Suprapubic skin (tissue), 4 donors: ENCODE measurements at regions not wholly inside any gene's neighbourhood (a gene's known extent, or its start where the extent isn't known, plus 50 kb on each side); places are given as distances from the start of the nearest gene placed in this dataset.

Source experiments
- DNase-seq, 2 donors: peaks; one replicate each; pipeline ENCODE4 v3.0.0-alpha.2; 2019; ENCODE audit warnings: low spot score in 2 of 2
- H3K27ac ChIP-seq: fragments of 200-600 bp; sonication (generic); one replicate; pipeline ENCODE4 v1.5.1; 2019
- H3K27me3 ChIP-seq: fragments of 200-600 bp; sonication (generic); one replicate; pipeline ENCODE4 v1.5.1; 2019
- H3K36me3 ChIP-seq: fragments of 200-600 bp; sonication (generic); one replicate; pipeline ENCODE4 v1.5.1; 2019
- H3K4me1 ChIP-seq: fragments of 200-600 bp; sonication (generic); one replicate; pipeline ENCODE4 v1.5.1; 2019
- H3K4me3 ChIP-seq: fragments of 200-600 bp; sonication (generic); one replicate; pipeline ENCODE4 v1.5.1; 2019; ENCODE audit warnings: mild to moderate bottlenecking
- H3K9me3 ChIP-seq: fragments of 200-600 bp; sonication (generic); one replicate; pipeline ENCODE4 v1.5.1; 2019
- EP300 ChIP-seq: sonication (generic); formaldehyde crosslinking; IDR thresholded peaks from one replicate; pipeline ENCODE4 v1.6.1; 2017; ENCODE audit warnings: antibody characterized with exemption
- POLR2A ChIP-seq, 2 donors: fragments of 450-650 bp; IDR thresholded peaks; one replicate each; pipeline ENCODE4 v1.6.1; 2017; ENCODE audit warnings: antibody characterized with exemption in 2 of 2, mild to moderate bottlenecking in 2 of 2, moderate library complexity in 2 of 2
- POLR2AphosphoS5 ChIP-seq, 3 donors: sonication (generic); formaldehyde crosslinking; IDR thresholded peaks; one replicate each; pipeline ENCODE4 v1.6.1; 2017; ENCODE audit warnings: antibody characterized with exemption in 3 of 3
- WGBS: methylation state at CpG from one replicate; pipeline ENCODE4 v1.1.5; 2018; 5-methylcytosine and 5-hydroxymethylcytosine counted together
- TF ChIP-seq, protein P1 (sequence below), 2 donors: fragments of 200-600 bp in 1 of 2; fragments of 450-650 bp in 1 of 2; sonication (generic) in 1 of 2; IDR thresholded peaks; one replicate each; pipeline ENCODE4 v1.5.1; 2016 to 2019; ENCODE audit warnings: antibody characterized with exemption in 2 of 2, mild to moderate bottlenecking in 1 of 2, moderate library complexity in 1 of 2

- DNase-seq, result no peak
- TF ChIP-seq EP300 (no peak), POLR2A (IDR thresholded peaks at IDR 0.05) (no peak), POLR2AphosphoS5 (IDR thresholded peaks at IDR 0.05) (no peak)
- TF ChIP-seq, protein P1, sequence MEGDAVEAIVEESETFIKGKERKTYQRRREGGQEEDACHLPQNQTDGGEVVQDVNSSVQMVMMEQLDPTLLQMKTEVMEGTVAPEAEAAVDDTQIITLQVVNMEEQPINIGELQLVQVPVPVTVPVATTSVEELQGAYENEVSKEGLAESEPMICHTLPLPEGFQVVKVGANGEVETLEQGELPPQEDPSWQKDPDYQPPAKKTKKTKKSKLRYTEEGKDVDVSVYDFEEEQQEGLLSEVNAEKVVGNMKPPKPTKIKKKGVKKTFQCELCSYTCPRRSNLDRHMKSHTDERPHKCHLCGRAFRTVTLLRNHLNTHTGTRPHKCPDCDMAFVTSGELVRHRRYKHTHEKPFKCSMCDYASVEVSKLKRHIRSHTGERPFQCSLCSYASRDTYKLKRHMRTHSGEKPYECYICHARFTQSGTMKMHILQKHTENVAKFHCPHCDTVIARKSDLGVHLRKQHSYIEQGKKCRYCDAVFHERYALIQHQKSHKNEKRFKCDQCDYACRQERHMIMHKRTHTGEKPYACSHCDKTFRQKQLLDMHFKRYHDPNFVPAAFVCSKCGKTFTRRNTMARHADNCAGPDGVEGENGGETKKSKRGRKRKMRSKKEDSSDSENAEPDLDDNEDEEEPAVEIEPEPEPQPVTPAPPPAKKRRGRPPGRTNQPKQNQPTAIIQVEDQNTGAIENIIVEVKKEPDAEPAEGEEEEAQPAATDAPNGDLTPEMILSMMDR (IDR thresholded peaks at IDR 0.05), result no peak
- Histone ChIP-seq H3K4me1 (no peaks in the 10 kb centered on the region), H3K9me3 (no peaks in the 10 kb centered on the region), H3K27me3 (no peaks in the 10 kb centered on the region), H3K36me3 (no peaks in the 10 kb centered on the region), H3K27ac (no peak overlapping the region), H3K4me3 (no peak overlapping the region)
- 83% methylated on average over 1 of the region's 1 CpG for WGBS
Observed at GRCh38 chr4:42824278-42824977, 68.1 kb upstream of the GRXCR1 start.

DNA sequence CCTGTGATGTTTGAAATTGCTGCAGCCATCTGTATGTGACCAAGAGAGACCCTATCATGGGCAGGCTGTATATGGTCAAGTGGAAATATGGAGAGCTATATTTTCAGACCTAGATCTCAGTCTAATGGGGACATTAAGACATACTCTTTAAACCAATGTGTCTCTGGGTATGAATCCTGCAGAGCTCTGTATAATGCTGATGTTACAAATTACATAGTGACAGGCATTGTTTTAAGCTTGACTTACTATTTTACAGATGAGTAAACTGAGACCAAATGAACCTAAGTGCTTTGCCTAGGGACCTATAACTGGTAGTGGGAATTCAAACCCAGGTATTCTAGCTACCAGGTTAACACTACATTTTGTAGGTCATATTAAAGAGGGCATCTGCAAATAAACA is 71.3 kb upstream of the GRXCR1 start:
- H3K27me3 ChIP-seq, result no peaks in the 10 kb centered on the region
- no peak overlapping the region for H3K4me3 ChIP-seq
- no peaks in the 10 kb centered on the region for H3K9me3 ChIP-seq
- H3K36me3 ChIP-seq, result no peaks in the 10 kb centered on the region
- DNase-seq, result no peak
- H3K4me1 ChIP-seq, result no peaks in the 10 kb centered on the region
- TF ChIP-seq POLR2AphosphoS5 (IDR thresholded peaks at IDR 0.05) (no peak), POLR2A (IDR thresholded peaks at IDR 0.05) (no peak), EP300 (no peak)
- TF ChIP-seq, protein P1 (IDR thresholded peaks at IDR 0.05), result no peak
- H3K27ac ChIP-seq, result no peak overlapping the region

- Histone ChIP-seq H3K9me3 (no peaks in the 10 kb centered on the region), H3K4me3 (no peak overlapping the region), H3K4me1 (no peaks in the 10 kb centered on the region), H3K36me3 (no peaks in the 10 kb centered on the region), H3K27ac (no peak overlapping the region), H3K27me3 (no peaks in the 10 kb centered on the region)
- no peak for DNase-seq
- 39% methylated on average over 2 of the region's 2 CpGs for WGBS
- no peak for TF ChIP-seq EP300
- TF ChIP-seq, protein P1 (IDR thresholded peaks at IDR 0.05), result no peak
- no peak for TF ChIP-seq POLR2A (IDR thresholded peaks at IDR 0.05)
- no peak for TF ChIP-seq POLR2AphosphoS5 (IDR thresholded peaks at IDR 0.05)
Observed at GRCh38 chr4:42819863-42820514, 72.5 kb upstream of the GRXCR1 start.

DNA sequence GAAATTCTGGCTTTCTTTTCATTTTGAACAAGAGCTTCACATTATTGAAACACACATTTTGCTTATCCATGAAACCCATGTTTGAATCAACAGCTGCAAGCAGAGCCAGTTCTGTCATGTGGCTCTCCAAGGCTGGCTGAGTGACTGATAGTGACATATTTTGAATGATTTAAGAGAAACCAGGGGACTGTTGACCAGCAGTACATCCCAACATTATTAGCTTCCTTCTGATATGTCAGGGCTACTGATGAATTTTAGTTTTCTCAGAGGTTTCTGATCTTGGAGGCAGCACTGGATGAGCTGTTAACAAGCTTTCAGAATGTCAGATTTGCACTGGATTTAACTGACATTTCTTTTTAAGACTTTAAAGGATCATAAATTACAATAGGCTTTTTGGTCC is 74.6 kb upstream of the GRXCR1 start:
- Histone ChIP-seq H3K9me3 (no peaks in the 10 kb centered on the region), H3K36me3 (no peaks in the 10 kb centered on the region), H3K27me3 (no peaks in the 10 kb centered on the region), H3K4me1 (no peaks in the 10 kb centered on the region), H3K27ac (no peak overlapping the region), H3K4me3 (no peak overlapping the region)
- TF ChIP-seq, protein P1 (IDR thresholded peaks at IDR 0.05), result no peak
- TF ChIP-seq POLR2A (IDR thresholded peaks at IDR 0.05) (no peak), EP300 (no peak), POLR2AphosphoS5 (IDR thresholded peaks at IDR 0.05) (no peak)
- DNase-seq, result no peak

DNA sequence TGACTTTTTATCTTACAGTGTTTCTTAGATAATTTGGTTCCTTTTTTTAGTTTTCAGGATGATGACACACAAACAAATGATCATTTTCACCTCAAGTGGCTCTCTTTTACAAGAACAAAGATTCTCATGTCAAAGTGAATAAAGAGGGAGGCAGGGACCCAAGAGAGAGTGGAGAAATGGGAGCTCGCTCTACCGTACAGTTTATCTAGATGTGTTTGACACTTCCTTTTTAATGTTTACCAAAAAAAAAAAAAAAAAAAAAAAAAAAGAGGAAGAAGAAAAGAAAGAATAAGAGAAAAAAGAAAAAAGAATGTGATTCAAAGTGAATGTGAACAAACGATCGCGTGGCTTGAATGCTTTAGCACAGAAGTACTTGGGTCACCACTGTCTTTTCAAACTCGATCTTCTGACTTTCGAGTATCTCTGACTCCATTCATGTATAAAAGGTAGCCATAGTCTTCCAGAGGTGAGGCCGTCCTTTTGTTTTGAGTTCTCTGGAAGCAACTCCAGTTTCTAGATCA is 75.6 kb upstream of the GRXCR1 start:
- 85% methylated on average over 8 of the region's 8 CpGs for WGBS

More for the DNA sequence above, 75.6 kb upstream of the GRXCR1 start:
- H3K4me3 ChIP-seq, result no peak overlapping the region
- TF ChIP-seq EP300 (no peak), POLR2A (IDR thresholded peaks at IDR 0.05) (no peak), POLR2AphosphoS5 (IDR thresholded peaks at IDR 0.05) (no peak)
- TF ChIP-seq, protein P1 (IDR thresholded peaks at IDR 0.05), result no peak
- H3K36me3 ChIP-seq, result no peaks in the 10 kb centered on the region
- H3K27ac ChIP-seq, result no peak overlapping the region
- no peaks in the 10 kb centered on the region for H3K4me1 ChIP-seq
- H3K27me3 ChIP-seq, result no peaks in the 10 kb centered on the region
- DNase-seq, result no peak
- no peaks in the 10 kb centered on the region for H3K9me3 ChIP-seq
